ENCODE measurements at regions not wholly inside any gene's neighbourhood (a gene's known extent, or its start where the extent isn't known, plus 50 kb on each side); places are given as distances from the start of the nearest gene placed in this dataset.
"Not testable (repeated sequence)": the region's sequence is repeated elsewhere in the genome, so short reads cannot be mapped to it uniquely, and the experiment has no call there.

DNA sequence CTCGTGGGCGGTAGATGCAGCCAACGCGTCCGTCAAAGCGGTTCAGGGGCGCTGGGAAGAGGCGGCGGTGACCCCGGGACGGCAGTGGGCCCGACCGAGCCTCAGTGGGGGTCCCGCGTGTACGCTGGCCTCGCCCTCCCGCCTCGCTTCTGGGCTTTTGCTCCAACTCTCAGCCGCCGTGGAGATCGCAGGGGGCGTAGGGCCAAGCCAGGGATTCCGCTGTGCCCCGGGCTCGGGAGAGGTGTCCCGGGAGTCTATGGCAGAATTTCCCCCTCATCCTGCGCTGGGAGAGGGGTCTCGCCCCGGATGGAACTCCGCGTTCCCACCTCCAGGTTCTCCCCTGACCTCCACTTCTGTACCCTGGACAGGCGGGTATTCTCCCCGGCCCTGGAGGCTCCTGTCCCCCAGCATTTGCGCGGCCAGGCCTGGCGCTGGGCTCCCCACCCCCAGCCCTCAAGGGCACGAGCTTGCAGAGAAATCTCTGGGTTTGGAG is 131.9 kb downstream of the MRPL36 start:
- no peak for DNase-seq (ENCODE audit: low read depth)

DNA sequence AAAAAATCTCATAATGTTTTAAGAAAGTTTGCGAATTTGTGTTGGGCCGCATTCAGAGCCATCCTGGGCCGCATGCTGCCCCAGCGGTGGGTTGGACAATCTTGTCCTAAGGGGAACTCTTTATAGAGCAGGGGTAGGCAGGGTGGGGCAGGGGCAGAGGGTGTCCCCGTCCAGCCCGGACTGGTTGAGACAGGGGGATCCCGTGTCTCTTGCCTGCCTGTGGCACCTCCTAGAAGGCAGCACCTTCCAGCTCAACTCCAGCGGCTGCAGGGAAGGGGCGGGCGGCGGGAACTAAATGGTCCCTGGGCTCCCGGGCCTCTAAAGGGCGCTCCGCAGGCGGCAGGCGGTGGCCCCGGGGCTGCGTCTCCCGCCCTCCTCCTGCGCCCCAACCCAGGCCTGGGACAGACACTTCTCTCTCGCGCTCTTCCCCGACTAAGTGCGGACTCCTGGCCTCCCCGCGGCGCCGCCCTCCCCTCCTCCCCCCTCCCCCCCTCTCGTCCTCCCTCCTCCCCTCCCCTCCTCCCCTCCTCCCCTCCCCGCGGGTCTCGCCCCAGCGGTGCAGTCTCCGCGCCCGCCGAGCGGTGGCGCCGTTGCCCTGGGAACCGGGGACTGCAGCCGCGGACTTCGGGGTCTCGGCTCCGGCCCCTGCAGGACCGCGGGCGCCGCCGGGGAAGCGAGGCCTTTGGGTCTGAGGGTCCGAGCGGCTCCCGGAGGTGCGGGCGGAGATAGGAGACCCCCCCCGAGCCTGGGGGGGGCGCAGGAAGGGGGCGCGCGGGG is 132.6 kb downstream of the MRPL36 start:
- DNase-seq (ENCODE audit: low read depth): no peak

DNA sequence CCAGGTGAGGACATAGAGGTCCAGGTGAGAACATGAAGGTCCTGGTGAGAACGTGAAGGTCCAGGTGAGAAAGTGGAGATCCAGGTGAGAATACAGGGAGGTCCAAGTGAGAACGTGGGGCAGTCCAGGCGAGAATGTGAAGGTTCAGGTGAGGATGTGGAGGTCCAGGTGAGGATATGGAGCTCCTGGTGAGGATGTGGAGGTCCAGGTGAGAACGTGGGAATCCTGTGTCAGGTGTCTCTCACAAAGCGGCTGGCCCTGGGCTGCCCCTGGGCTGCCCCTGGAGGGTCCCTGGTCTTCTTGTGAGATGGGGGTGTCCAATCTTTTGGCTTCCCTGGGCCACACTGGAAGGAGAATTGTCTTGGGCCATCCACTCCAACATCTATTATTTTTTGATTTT is 133.4 kb downstream of the MRPL36 start:
- no peak for DNase-seq (ENCODE audit: low read depth)

DNA sequence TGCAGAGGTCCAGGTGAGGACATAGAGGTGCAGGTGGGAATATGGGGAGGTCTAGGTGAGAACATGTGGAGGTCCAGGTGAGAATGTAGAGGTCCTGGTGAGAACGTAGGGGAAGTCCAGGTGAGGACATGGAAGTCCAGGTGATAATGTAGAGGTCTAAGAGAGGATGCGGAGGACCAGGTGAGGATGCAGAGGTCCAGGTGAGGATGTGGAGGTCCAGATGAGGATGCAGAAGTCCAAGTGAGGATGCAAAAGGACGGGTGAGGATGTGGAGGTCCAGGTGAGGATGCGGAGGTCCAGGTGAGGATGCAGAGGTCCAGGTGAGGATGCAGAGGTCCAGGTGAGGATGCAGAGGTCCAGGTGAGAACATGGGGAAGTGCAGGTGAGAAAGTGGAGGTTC is 133.8 kb downstream of the MRPL36 start:
- no peak for DNase-seq (ENCODE audit: low read depth)

DNA sequence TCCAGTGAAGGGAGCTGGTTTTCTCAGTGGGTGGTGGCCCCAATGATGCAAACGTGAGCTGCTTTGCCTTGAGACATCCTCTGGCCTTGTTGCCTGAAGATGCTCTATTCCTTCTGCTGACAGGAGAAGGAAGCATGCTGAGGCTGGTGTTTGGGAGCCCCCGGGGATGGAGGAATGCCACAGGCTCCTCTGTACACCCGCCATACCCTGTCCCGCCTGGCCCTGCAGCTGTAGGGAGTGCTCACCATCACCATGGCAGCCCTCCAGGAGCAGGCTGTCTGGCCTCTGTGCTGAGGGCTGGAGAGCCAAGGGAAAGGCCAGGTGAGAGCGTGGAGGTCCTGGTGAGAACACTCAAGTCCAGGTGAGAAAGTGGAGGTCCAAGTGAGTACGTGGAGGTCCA is 134.4 kb downstream of the MRPL36 start:
- no peak for DNase-seq (ENCODE audit: low read depth)

DNA sequence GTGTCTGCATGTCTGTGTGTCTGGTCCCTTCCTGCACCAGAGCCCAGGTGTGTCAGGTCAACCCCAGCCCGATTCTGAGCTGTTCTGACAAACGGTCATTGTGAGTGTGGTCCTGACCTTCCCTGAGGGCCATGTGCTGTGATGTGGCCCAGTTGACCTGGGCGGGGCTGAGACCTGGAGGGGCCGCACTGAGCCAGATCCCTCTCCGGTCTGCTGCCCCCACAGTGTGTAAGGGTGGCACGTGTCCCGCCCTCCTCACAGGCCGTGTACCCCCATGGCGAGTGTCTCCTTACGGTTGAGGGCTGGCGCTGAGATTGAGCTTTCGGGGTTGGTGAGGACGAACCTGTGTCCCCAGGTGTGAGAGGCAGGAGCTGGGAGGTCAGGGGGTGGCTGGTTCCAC is 136.5 kb downstream of the MRPL36 start:
- no peak for DNase-seq (ENCODE audit: low read depth)

DNA sequence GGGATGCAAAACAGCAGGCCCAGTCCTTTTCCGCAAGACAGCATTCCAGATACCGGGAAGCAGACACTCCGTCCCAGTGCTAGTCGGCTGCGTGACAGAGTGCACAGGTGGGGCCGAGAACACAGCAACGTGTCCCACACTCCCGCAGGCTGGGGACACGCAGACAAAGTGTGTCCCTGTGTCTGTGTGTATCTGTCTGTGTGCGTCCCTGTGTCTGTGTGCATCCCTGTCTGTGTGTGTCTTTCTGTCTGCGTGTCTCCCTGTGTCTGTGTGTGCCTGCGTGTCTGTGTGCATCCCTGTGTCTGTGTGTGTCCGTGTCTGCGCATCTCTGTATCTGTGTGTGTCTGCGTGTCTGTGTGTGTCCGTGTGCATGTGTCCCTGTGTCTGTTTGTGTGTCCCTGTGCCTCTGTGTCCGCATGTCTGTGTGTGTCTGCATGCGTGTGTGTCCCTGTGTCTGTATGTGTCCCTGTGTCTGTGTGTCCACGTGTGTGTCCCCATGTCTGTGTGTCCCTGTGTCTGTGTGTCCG is 137.0 kb downstream of the MRPL36 start:
- DNase-seq (ENCODE audit: low read depth): no peak

DNA sequence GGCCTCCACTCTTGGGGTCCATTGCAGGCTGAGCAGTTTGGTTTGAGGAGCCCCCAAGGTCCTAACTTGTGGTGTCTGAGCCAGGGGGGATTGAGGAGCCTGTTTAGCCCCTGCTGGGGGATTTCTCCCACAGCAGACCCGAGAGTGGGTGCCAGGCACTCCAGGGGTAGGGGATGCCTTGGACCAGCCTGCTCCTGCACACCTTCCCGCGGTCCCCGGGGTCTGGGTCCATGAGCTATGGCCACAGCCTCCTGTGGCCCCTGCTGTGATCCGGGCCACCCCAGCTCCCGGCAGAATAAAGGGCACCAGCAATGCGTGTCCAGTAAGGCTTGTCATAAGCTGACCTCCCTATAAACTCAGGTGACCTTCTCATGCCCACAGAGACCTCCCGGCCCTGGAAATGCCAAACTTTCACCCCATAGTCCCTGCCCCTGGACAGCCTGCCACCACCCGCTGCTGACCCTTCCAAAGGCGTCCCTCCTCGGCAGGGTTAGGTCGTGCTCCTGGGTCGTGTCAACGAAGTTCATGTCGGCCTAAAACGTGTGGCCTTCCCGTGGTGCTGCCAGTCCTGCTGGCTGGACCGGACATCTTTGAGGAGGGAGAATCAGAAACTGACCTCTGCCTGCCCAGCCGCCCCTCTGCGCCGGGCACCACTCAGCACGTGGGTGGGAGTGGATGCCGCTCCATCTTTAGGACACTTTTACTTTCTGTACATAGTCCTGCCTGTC is 137.6 kb downstream of the MRPL36 start:
- DNase-seq (ENCODE audit: low read depth): no peak

DNA sequence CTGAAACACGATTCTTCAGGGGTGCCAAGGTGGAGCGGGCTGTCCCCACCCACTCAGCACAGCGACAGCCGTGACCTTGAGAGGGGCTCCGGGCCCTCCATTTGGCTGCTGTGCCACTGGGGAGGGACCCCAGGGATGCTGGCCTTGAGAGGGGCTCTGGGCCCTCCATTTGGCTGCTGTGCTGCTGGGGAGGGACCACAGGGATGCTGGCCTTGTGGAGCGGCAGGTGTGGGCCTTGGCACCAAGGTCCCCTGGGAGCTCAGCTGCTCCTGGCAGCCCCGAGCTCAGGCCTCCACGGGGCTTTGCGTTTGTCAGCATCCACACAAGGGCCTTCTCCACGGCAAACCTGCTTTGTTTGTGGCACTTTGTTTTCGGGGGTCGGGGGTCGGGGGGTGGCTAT is 137.6 kb upstream of the LPCAT1 start:
- no peak for DNase-seq (ENCODE audit: low read depth)

DNA sequence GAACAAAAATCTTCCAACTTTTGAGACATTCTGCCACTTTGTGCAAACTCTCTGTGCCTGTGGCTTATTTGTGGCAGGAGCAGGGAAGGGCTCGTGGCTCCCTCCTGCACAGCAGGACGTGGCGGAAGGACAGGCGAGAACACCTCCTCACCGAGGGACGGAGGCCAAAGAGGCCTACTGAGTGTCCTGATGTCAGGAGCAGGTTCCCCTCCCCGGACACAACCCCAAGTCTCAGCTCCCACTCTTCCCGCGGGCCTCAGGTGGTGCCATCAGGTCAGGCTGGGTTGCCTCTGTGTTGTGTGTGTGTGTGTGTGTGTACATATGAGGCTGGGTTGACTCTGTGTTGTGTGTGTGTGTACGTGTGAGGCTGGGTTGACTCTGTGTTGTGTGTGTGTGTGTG is 136.8 kb upstream of the LPCAT1 start:
- DNase-seq (ENCODE audit: low read depth): no peak

DNA sequence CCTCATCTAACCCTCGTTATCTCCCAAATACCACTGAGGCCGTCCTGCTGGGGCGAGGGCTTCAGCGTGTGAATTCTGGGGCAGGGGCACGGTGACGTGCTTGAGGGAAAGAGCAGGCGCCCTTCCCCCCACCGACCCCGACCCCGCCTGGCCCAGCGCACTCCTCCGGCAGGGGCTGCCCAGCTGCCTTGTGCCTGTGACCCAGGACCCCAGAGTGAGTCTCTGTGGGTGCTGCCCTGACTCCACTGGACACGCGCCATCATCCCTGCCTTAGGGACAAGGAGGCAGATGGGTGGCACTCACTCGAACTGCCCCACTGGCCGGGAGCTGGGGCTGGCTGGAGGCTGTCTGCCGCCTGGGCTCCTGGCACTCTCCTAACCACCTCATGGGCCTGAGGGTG is 136.2 kb upstream of the LPCAT1 start:
- no peak for DNase-seq (ENCODE audit: low read depth)

DNA sequence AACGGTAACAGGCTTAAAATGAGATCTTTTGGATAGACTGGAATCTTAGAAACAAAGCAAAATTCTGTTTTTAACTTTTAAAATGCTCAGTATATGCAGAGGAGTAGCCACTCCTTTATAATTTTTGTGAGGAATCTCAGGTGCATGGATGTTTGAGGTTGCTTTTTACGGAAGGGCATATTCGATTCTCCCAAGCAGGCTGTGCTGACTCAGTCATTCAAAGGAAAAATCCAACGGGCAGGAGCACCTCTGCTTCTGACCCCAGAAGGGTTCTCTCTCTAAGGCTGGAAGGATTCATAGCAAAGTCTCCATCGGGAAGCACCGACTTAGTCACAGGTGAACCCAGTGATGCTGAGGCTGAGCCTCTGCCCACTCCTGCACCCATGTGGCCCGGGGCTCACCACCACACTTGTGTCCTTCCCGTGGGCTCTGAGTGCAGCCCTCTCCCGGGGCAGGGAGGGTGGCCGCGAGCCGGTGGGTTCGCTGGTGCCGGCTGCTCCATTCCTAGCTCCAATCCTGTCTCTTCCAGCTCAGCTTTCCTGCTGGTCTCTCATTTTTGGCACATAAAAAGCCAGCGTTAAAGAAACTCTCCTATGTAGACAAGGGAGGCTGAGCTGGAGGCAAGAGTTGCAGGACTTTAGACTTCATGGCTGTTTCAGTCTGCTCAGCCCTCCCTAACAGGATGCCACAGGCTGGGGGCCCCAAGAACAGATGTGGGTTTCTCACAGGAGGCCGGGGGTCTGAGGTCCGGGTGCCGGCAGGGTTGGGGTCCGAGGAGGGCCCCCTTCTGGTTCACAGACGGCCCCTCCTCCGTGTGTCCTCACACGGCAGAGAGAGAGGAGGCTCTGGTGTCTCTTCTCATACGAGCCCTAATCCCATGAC is 135.6 kb upstream of the LPCAT1 start:
- DNase-seq (ENCODE audit: low read depth): no peak

DNA sequence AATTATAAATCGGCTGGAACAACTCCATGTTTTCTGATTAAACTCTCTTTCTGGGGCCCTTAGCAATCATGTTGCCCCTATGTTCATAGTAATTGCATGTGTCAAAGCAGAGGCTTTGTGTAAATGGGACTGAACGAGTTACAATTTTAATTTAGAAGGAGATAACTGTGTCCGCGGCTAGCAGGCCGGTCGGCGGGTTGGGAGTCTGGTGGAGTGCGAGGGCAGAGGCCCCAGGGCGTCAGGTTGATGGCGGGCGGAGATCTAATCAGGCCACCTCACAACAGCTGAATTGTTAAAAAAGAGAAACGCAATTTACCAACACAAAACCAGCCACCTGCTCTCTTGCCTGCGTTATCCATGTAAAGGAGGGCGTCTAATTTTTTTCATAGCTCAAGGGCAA is 134.9 kb upstream of the LPCAT1 start:
- no peak for DNase-seq (ENCODE audit: low read depth)

DNA sequence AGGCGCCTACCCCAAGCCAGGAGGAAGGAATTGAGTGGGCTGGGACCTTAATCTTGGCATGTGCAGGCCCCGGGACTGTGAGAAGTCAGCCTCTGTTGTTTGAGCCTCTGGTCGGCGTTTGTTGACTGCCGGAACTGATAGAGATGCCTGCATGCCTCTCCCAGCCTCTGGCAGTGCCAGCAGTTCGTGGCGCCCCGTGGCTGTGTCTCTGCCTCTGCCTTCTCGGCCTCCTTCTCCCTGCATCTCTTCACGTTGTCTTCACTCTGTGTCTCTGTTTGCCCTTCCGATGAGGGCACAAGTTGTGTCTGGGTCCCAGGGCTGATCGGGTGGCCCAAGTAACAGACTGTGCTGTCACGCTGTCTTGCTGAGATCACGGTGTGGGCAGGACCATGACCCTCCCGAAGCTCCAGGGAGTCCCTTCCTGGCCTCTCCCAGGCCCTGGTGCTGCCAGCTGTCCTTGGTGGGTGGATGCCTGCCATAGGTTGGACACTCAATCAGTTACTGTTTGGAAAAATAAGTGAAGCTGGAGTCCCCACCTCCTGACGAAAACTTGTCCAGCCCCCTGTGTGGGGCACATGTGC is 133.5 kb upstream of the LPCAT1 start:
- DNase-seq (ENCODE audit: low read depth): no peak

DNA sequence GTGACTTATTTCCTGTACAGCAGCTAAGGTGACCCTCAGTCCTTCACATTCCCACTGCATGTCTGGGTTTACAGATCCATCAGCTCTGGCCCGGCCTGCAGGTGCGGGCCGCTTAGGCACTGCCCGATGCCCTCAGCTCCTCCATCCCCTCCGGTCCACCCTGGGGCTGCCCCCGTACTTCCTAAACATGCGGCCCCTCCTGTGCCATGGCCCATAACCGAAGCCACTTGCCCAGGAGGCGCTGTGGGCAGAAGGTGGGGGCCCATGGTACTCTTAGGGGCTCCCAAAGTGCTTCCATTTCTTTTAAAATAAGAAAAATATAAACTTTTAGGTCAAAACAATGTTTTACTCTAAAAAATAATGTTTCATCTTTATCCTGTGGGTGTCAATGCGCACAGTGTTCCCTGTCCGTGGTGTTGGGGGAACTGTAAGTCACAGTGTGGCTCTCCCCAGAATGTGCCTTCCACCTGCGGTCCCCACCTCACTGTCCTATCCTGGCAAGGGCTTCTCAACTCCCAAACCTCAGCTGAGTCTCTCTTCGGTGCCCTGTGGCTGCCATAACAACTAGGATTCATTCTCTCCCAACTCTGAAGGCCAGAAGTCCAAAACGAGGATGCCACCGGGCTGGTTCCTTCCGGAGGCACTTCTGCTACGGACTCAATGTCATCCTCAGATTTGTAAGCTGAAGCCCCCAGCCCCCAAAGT is 132.7 kb upstream of the LPCAT1 start:
- no peak for DNase-seq (ENCODE audit: low read depth)

DNA sequence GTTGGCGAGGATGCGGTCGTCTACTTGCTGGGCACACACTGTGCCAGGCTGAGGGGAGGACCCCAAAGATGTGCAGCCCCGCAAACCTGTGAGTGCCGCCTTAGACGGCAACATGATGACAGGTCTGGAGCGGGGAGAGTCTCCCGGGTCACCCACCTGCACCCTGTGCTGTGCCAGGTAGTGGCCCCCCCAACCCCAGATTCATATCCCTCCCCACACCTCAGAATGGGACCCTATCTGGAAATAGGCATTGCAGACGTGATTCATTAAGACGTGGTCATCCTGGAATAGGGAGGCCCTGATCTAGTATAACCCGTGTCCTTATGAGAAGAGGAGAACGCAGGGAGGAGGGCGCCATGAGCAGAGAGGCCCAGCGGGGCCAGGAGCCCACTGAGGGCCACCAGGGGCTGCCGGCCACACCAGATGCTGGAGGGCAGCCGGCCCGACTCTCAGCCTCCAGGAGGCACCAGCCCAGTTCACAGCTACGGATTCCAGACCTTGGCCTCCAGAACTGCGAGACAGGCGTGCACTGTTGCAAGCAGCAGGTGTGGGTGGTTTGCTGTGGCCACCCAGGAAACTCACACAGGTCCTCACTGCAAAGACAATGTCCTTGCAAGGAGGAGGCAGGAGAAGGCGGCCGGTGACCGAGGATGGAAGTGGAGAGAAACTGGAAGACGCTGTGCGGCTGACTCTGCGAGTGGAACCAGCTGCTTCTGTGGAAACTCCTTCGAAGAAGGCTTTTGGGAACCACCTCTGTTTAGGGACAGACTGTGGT is 131.9 kb upstream of the LPCAT1 start:
- DNase-seq (ENCODE audit: low read depth): no peak

DNA sequence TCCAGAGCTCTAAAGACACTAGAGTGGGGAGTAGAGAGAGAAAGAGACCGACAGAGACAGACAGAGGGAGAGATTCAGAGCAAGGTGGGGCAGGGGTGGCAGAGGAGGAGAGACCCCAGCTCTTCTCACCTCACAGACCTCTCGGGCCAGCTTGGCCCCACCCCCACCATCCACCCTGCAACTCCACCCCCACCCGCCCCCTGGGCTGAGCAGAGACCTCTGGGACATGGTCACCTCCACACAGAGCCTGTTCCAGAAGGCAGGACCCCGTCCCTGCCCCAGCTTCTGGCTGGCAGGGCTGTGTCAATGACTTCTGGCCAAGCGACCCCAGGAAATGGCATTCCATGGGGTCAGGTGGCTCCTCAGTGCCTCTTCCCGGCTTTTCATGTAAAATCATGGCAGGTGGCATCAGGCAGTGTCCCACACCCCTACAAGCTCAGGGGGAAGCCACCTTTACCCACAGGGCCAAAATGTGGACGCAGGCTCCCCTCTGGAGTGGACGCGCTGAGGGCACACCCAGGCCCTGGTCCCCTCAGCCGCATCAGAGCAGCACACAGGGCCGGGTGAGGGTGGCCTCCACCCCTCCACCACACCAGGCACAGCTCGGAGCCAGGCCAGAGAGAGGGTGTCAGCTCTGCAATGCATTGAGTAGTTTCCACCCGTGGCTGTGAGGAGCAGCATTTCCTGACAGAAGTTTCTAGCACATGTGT is 131.2 kb upstream of the LPCAT1 start:
- DNase-seq (ENCODE audit: low read depth): no peak

DNA sequence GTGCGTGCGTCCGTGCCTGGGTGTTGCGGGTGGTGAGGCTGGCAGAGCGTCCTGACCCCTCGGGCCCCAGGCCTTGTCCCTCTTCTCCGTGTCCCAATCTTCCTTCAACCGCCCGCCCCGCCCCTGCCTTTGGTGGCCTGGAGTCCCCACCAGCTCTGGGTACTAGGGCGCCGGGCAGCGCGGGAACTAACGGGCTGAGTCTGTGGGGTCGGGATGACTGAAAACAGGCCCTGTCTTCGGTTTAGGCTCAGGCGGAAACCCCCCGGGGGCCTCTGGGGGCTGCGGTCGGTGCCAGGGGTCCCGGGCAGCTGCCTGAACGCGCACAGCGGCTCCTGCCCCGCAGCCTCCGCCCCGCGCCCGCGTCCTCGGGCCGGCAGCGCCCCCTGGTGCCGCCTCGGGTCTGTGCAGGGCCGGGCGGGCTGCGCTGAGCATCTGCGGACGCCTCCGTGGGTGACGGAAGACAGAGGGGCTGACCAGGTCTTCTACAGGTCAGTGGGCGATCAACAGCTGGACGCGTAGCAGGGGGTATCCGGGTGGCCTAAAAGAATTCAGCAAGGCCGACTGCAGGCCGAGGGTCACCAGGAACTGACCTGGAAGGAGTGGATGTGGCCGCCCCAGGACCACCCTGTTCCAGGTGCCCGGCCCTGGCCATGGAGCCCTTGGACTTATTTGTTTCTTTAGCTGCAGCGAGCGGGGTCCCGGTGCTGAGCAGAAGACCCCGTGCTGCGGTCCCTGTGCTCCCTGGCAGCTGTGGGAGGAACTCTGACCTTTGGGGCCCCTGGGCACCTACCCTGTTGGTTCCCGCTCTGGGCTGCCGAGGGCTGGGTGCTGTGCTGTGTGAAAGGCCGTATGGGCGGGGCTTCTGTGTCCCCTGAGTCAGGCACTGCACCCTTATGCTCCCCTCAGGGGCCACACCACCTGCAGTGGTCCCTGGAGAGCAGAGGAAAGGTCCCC is 130.2 kb upstream of the LPCAT1 start:
- not testable (repeated sequence) for DNase-seq (ENCODE audit: low read depth)
